Hematopoietic multipotent progenitor cell treated with erythropoietin and hydrocortisone succinate and interleukin-3 and kit ligand, for 8 days (in vitro differentiated cells): ENCODE measurements at regions not wholly inside any gene's neighbourhood (a gene's known extent, or its start where the extent isn't known, plus 50 kb on each side); places are given as distances from the start of the nearest gene placed in this dataset.
A peak's percentile ranks its signal among the peaks of the same experiment; 100 is the strongest.

ENCODE experiments used
- DNase-seq: peaks from one replicate; pipeline ENCODE4 v3.0.0-alpha.2; 2015

DNA sequence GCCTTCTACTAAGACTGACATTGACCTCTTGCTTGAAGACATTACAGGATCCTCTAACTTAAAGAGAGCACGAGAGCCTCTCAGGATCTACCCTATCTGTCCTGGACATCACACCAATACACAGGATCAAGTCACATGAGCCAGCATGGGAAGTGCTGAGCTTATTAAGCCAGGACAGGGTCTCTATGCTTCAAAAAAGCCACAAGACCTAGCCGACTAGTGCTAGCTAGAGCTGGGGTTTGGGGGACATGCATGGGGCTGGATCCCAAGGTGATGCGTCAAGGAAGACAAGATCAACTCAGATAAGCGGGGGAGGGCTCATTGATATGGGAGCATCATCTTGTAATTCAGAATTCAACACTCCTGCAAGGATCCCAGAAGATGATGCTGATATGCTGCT lies 167.2 kb upstream of the TAB2 start:
- DNase-seq: no peak

DNA sequence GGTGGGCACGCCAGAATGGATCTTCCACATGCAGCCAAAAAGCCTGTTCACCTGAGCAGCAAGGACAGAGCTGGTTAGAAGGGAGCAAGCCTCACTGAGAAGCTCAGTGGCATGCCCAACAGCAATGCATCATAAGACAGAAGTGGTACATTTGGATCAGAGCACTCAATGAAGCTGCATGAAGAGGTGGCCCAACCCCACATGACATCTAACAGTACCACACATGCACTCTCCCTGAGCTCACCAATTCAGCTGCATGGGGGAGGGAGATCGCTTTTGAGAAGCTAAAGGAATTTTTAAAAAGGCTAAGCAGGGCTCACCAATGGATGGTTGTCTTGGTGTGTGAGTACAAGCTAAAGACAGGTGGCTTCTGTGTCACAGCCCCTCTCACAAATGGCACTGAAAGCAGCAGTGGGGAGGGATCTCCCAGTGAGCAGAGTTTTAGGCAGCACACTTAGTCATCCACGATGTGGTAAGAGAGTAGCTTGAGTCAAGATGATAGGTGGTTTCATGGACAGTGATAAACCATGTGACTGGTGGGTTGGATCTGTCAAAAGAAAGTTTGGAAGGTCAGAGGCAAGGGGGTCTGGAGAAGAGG lies 166.6 kb upstream of the TAB2 start:
- no peak for DNase-seq

DNA sequence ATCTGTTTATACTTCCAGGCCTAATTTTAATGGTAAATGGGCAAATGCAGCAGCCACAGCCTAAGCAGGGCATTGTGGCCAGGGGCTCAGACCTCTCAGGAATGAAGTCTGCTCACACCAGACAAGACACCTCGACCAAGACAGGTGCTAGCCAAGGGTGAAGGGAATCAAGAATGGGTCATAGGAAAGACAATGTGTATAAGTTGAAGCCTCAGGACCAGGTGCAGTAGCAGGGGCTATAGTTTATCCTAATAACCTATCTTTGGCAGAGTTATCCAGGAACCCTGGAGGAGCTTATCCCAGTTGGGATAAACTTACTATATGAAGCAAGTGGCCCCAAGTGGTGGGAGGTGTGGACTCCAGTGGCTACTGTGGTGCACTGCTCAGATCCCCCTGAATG lies 165.0 kb upstream of the TAB2 start:
- DNase-seq: no peak

DNA sequence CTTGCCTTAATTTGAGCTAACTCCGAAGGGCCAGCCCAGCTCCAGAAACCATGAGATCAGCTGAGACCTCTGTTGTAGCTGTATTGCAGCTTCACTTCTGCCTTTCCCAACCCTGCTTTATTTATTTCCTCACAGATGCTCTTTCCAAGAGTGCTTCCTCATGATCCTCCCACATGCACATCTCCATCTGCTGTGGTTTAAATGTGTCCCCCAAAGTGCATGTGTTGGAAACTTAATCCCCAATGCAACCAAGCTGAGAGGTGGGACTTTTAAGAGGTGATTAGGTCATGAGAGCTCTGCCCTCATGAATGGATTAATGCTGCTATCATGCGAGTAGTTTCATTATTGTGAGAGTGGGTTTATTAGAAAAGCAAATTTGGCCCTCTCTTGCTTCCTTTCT lies 164.4 kb upstream of the TAB2 start:
- DNase-seq: no peak

DNA sequence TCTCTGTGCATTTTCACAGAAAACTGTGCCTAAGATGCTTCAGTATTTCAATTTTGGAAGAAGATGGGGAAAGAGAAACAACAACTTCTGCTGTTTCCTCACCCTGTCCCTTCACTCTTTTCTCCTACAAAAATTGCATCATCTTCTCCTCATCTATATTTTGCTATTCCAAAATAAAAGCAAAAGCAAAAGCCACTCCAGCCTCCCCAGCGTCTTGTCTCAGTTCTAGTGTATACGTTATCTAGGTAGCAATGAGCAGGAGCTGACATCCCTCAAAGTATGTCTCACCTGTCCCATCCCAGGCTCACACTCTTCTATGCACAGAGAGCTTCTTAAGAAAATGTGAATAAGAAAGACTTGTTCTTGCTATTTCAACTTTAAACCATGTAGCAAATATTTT lies 163.8 kb upstream of the TAB2 start:
- no peak for DNase-seq

DNA sequence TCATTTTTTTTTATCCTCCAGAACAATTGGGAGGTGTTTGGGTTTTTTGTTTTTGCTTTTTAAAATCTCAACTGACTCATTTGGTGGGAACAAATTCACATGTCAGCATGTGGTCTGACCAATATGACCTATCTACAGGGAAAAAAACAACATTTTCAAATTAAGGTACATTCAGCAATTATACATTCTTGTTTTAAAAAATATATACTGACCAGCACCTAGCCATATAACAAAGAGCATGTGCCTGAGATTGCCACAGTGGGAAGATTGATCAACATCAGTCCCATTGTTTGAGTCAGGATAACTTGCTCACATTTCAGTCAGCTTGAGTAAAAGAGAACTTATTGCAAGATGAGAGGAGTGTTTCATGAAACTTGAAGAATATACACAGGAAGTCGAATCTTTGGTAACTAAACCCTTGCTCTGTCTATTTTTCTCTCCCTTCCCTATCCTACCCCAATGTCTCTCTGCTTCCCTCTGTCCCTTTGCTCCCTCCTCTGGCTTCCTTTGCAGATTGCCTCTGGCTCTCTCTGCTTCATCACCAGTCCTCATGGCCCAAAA lies 163.2 kb upstream of the TAB2 start:
- DNase-seq: no peak

DNA sequence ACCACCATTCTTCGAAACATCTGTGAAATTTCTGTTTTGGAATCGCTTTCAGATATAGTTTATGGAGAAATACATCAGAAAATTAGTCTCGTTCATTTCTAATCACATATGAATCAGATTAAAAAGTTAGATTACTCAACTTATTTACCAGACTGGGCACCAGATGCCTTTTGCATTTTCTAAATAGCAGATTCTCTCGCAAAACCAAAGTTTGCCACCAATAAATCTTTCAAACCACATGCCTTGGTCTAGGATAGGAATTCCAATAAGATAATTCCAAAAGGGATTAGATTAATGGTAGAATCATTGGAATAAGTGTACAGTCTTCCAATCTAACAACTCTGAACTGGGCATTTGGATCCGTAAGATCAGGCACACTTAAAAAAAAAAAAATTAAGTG lies 160.4 kb upstream of the TAB2 start:
- DNase-seq: no peak

DNA sequence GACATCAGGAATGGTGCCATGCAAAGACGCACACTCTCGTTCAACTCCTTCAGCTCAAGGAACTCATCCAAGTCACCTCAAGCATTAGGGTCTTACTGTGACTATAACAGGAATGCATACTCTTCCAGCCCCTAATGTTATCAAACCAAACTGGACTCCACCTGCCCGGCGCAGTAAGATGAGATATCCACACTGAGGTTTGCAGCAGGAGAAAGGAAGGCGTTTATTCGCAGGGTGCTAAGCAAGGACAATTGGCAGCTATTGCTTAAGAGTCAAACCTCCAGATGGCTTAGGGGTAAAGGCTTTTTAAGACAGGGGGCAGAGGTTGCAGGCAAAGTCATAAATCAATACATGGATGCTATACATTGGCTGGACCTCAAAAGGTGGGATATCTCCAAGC lies 159.4 kb upstream of the TAB2 start:
- no peak for DNase-seq

DNA sequence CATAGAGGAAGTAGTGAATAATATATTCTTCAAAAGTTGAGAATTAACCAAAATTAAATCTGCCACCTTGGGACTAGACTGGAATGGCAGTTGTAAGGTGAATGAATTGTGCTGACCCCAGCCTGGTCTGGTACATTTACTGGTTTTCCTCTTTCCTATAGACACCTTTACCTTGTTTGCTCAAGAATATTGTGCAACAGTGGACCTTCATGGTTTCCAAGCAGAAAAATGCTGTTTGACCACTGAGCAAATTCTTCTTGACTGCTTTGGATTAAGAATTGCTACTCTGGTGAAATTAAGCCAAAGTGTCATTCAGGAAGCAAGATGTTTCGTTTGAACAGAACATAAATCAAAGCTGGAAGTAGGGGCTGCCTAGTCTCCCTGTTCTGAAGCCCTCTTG lies 156.6 kb upstream of the TAB2 start:
- DNase-seq: no peak

DNA sequence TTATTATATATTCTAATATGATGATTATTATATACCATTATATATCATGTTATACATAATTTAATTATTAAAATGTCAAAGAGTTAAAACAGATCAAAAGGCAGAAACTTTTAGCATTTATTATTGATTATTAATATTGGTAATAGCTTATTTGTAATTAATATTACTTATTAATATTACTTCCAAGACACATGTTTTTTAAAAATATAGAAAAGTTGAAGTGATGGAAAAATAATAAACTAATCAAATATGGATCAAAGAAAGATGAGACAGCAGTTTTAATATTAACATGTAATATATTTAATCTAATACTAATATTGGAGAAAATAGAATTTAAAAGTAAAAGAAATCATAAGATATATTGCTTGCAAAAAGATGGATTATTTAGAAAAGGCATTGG lies 154.6 kb upstream of the TAB2 start:
- no peak for DNase-seq

DNA sequence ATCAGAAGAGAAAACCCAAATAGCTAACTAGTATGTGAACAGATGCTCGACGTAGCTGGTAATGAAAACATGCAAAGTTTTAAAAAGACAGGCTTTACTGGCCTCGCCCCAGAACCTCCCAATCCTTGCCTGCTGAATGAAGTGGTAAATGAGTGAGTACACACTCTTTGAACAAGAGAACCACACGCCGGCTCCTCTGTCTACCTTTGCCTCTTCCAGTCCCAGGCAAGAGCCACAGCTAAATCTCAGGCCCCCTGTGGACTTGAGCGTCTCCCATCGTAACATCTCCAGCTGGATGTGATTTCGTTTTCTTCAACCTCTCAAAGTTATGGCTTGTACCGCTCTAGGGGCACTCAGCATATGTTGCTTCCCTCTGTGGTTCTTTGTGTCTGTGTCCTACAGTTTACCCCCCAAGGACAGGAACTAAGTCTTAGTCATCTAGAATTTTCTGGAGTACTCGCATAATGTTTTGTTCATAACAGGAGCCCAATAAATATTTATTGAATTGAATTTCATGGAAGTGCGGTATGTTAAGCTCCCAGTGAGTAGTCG lies 153.2 kb upstream of the TAB2 start:
- no peak for DNase-seq

DNA sequence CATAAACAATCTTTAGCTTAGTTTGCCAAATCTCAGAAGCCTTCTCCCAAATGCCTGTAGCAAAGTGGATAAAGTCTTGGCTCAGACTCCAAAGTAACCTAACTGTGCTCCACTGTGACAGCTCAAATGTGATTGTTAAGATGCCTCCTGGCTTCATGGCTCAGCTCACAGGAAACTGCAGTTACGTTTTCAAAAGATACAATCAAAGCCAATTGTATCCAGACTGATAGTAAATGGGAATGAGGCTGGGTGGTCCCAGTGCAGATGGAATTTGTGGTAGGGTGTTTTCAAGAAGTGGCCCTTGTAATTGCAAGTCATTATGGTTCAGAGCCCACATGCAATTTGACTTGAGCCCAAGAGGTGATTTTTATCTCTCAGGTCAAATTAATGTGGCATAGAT lies 151.2 kb upstream of the TAB2 start:
- DNase-seq: no peak

DNA sequence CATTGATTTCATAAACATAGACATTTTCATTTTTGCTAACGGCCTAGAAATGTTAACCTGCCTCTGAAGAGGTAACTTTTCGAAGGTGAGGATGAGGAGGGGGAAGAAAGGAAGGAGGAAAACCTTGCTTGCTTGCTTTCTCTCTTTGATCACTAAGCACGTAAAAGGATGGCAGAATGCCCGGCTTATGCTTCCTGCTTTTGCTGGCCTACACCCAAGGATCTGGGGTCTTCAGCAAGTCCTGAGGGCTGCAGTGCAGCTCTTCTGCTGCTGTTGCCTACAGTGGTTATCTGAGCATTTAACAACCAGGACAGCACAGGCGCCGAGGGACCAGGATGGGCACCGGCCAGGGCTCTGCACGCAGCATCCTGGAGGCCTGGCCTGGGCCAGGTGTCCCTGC lies 150.8 kb upstream of the TAB2 start:
- peak; percentile 16 for DNase-seq

DNA sequence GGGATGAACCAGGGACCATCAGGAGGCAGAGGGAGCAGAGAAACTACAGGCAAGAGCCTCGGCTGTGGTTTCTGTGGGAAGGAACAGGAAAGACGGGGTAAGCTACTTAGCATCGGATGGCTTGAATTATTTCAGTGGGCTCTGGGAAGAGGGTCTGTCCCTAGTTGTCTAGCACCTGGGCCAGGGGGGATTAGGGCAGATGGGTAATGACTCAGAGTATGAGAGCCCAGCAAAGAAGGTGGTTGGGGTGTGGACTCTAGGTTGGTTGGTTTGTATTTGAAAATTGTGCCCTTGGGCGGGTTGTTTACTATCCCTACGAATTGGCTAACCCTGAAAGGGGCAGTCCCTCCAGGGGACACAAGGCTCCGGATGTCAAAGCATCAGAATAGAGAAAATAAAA lies 148.5 kb upstream of the TAB2 start:
- no peak for DNase-seq

DNA sequence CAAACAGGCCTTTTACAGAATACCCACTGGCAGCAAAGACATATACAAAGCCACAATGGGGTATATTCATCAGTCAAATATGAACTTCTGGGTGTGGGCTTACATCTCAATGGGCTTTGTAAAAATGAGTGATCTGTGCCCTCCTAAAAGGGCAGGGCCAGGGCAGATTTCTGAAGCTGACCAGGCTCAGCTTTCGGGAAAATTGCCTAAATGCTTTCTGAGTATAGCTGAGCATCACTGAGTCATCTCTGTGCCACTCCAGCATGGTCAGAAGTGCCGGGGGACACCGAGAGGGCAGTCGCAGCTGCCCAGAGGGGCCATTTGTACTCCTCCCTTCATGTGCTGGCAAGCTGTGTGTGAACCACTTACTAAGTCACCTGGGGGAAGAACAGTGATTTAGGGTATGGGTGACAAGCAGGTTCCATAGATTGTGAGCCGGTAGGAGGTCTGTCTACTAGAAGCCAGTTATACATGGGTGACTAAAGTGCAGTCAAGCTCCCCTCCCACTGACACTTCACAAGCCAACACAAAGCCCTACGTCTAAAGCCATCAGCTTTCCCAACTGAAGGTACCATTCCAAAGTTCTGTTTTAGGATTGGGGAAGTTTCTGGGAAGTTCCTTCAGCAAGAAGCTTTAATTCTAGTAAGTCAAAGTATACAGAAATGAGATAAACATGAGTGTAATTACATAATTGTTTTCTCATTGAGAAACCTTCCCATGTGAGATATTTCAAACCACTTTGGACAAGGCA lies 147.6 kb upstream of the TAB2 start:
- no peak for DNase-seq

DNA sequence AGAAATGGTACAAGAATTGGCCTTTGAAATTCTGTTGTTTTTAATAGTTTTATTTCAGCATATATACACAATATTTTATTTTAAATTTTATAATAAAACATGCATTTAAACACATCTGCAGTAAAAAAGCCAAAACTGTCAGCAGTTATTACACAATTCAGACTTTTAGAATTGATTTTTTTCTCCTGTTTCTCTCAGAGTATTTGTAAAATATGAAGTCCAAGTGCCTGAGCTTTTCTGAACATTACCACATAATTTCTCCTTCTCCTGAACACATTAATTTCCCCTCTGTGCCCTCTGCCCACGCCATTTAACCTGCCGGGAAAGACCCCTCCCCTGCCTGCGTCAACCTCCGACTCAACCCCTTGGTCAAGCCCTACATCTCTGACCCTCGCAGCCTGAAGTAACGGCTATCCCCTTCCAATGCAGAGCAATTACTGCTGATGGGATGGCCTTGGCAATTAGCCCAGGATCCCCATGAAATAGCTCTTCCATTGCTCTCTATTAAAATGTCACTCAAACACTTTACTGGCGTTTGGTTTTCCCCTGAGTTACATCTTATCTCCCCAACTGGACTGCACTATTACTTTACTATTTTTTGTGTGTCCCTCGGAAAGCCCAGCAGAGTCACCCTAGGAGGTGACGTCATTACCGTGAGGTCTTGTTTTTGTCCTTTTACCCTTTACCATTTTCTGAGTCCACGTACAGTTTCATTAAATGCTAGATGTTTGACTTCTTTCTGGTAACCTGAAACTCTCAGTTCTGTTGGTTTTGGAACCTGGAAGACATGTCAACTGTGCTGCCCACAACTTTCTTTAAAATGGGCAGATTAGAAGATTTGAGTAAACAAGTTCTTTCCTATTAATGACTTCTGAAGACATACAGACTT lies 146.7 kb upstream of the TAB2 start:
- no peak for DNase-seq

DNA sequence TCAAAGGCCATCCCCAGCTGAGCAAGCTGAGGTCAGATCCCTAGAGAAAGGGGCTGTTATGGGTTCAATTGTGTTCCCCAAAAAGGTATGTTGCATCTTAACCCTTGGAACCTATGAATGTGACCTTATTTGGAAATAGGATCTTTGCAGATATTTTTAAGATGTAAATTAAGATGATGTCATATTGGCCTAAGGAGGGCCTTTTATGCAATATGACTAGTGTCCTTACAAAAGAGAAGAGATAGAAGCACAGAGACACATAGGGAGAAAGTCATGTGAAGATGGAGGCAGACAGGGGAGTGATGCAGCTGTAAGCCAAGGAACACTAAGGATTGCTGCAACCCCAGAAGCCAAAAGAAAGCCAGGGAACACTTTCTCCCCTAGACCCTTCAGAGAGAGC lies 144.3 kb upstream of the TAB2 start:
- no peak for DNase-seq

DNA sequence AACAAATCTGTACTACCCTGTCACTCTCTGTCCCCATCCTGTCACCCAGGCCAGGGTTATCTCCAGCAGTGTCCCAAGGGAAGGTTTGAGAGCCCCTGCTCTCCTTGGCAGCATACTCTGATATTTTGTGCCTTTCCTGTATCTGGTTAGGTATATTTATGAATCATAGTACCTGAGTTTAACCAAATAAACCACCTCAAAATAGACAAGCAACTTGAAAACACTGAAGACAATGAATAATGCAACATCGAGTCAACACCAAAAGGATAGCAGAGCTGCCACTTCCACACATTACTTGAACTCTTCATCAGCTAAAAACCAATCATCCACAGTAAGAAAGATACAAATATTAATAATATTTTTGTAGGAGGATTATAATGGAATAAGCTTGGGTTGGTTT lies 142.6 kb upstream of the TAB2 start:
- DNase-seq: no peak

DNA sequence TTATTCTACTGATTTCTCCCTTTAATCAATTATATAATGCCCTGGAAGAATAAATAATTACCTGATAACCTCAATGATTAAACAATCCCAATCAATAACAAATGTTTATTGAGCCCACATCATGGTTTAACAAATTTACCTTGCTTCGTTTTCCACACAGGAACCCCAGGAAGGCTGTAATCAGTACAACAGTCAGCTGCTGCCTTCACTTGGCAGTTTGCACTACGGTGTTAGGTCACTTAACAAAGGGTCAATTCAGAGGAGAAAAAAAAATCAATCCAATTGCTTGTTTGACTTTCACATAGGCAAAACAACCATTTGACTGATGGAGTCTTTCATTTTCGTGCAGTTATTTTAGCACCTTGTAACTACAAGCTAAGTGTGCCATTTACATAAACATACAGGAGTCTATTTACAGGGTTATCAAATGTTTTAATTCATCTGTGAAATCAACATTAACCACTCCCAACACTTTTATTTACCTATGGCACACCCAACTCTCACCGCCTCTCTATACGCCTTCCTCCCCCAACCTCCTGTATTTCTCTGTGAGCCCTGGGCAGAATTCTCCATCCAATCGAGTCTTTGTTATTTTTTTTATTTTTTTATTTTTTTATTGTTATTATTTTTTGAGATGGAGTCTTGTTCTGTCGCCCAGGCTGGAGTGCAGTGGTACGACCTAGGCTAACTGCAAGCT lies 140.4 kb upstream of the TAB2 start:
- DNase-seq: no peak

DNA sequence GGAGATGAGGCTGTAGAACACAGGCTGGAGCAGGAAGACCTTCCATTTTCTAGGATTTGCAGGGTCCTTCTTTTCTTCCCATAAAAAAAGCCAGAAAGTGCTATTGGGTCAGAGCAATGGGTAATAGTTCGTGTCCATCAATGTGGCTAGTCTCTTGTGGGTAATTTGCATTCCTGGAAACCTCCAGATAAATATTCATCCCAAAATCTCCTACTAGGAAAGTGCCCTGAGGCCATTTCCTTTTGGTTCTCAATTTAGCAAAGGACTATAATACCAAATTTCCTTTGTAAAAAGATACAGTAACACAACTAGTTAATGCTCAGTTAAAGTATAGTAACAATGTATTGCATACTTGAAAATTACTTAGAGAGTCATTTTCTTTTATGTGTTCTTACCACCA lies 138.1 kb upstream of the TAB2 start:
- no peak for DNase-seq

DNA sequence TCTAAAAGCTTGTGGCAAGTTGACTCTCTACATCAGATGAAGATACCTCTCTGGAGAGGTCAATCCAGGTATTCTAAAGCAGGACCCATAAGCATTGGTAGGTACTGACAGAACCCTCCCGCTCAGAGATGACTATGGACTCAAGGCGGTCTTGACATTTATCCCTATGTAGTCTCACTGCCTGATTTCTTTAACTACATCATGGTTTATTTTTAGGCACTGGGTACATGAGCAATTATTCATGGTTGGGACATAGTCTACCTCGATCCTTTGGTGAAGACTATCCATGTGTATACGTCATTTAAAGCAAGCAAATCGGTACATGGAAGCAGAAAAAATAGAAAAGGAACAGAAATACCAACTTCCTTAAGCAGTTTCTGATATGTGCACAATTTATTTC lies 136.2 kb upstream of the TAB2 start:
- no peak for DNase-seq

DNA sequence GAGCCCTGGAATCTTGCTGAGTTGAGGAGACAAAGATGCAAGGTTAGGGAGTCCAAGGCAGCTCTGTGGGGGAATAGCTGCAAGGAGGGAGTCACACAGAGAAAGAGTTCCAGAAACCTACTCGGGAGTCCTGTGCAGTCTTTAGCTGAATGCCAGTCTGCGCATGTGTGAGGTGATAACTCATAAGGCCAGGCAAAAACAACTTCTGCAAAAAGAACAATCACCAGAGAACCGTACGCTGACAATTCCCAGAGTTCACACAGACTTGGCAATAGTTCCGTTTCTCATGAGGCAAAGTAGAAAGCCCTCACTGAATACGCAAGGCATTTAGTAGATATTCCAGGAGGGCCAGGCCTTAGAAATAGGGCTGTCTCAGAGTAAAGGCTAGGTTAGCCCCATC lies 135.2 kb upstream of the TAB2 start:
- DNase-seq: no peak

DNA sequence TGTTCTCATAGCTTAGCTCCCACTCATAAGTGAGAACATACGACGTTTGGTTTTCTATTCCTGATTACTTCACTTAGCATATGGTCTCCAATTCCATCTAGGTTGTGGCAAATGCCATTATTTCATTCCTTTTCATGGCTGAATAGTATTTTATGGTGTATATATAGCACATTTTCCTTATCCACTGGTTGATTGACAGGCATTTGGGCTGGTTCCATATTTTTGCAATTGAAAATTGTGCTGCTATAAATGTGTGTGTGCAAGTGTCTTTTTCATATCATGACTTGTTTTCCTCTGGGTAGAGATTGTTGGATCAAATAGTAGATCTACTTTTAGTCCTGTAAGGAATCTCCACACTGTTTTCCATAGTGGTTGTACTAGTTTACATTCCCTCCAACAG lies 133.0 kb upstream of the TAB2 start:
- DNase-seq: no peak
